ENCODE measurements at regions not wholly inside any gene's neighbourhood (a gene's known extent, or its start where the extent isn't known, plus 50 kb on each side); places are given as distances from the start of the nearest gene placed in this dataset.

DNA sequence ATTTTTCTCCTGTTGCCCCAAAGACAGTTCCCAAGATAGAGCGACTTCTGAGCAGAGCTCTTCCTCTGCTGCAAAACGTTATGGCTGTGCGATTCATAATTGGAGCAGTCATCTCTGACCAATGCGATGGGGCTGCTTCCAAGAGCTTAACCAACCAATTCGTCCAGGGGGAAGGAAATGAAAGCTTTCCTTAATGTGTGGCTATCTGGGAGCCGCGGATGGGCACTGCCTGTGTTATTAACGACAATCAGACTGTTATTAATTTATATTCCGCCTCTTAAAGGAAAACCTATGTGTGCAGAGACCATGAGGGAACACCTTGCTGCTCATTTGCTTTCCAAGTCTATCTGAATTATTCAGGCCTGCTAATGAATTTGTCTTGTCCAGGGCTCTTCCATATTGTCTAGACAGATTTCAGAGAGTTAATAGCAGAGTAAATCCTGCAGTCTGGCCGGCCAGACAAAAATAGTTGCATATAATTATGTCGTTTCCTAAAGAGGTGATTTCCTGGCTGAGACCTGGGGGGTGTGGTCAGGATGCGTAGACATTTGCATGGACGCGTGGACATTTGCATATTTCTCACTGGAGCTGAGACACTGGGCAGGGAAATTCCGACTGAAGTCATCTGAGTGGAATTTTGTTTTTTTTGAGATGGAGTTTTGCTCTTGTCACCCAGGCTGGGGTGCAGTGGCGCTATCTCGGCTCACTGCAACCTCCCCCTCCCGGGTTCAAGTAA lies 135.4 kb downstream of the HMX1 start:
- intact Hi-C loops (cut with micrococcal nuclease; ENCODE audit: unreplicated experiment): no loop called here
- no peak overlapping the region for H2AFZ ChIP-seq (ENCODE audit: control insufficient read depth, low read depth, low read length)
- no peaks in the 10 kb centered on the region for H3K79me2 ChIP-seq (ENCODE audit: control insufficient read depth, insufficient read depth, low read length)
- no peaks in the 10 kb centered on the region for H3K4me1 ChIP-seq (ENCODE audit: control insufficient read depth, insufficient read depth, low read length)
- no peak overlapping the region for H3K4me2 ChIP-seq (ENCODE audit: control insufficient read depth, insufficient read depth)
- H3K27ac ChIP-seq (ENCODE audit: control insufficient read depth, insufficient read depth): no peak overlapping the region
- in situ Hi-C loops (cut with MboI): no loop called here
- FAIRE-seq: no peak
- WGBS (ENCODE audit: insufficient coverage, insufficient replicate concordance, low lambda C conversion rate, missing lambda C conversion rate): 38% methylated on average over 18 of the region's 18 CpGs
- BruUV-seq (replicated peaks): no TSS peak
- no peaks in the 10 kb centered on the region for H4K20me1 ChIP-seq (ENCODE audit: control insufficient read depth, insufficient read depth)
- H3K9ac ChIP-seq (ENCODE audit: control insufficient read depth, insufficient read depth, low read length): no peak overlapping the region
- no peaks in the 10 kb centered on the region for H3K27me3 ChIP-seq (replicated peaks in 1 of 2; ENCODE audit: control insufficient read depth in 2 of 2, insufficient read depth in 2 of 2, low read length in 1 of 2)
- H3K4me3 ChIP-seq: no peak overlapping the region
- no peaks in the 10 kb centered on the region for H3K36me3 ChIP-seq (ENCODE audit: control insufficient read depth in 2 of 2, insufficient read depth in 2 of 2, low read length in 1 of 2)
- no peak for ATAC-seq
- CTCF ChIA-PET: interaction anchor here (0.9 kb wide), 1 partner anchor 182 kb away, joined by 3 read pairs; no protein-coding TSS in a partner anchor
- RAD21 ChIA-PET (ENCODE audit: unreplicated experiment): no interaction called here
- DNase-seq (ENCODE audit: low read depth, low spot score): no peak
- POLR2A ChIA-PET: no interaction called here
- SMC1A ChIA-PET (ENCODE audit: uncharacterized antibody, unreplicated experiment): no interaction called here
- H3K9me3 ChIP-seq (replicated peaks; ENCODE audit: control insufficient read depth, insufficient read depth, low read length): no peaks in the 10 kb centered on the region; the same call in 2 of the 3 replicates
- TF ChIP-seq NBN (IDR thresholded peaks at IDR 0.05): no peak
- no peak for TF ChIP-seq NRF1 (conservative IDR thresholded peaks at IDR 0.05; ENCODE audit: low read depth, low read length)
- TF ChIP-seq, protein P1, sequence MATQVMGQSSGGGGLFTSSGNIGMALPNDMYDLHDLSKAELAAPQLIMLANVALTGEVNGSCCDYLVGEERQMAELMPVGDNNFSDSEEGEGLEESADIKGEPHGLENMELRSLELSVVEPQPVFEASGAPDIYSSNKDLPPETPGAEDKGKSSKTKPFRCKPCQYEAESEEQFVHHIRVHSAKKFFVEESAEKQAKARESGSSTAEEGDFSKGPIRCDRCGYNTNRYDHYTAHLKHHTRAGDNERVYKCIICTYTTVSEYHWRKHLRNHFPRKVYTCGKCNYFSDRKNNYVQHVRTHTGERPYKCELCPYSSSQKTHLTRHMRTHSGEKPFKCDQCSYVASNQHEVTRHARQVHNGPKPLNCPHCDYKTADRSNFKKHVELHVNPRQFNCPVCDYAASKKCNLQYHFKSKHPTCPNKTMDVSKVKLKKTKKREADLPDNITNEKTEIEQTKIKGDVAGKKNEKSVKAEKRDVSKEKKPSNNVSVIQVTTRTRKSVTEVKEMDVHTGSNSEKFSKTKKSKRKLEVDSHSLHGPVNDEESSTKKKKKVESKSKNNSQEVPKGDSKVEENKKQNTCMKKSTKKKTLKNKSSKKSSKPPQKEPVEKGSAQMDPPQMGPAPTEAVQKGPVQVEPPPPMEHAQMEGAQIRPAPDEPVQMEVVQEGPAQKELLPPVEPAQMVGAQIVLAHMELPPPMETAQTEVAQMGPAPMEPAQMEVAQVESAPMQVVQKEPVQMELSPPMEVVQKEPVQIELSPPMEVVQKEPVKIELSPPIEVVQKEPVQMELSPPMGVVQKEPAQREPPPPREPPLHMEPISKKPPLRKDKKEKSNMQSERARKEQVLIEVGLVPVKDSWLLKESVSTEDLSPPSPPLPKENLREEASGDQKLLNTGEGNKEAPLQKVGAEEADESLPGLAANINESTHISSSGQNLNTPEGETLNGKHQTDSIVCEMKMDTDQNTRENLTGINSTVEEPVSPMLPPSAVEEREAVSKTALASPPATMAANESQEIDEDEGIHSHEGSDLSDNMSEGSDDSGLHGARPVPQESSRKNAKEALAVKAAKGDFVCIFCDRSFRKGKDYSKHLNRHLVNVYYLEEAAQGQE (IDR thresholded peaks at IDR 0.05; ENCODE audit: low read depth, low read length): no peak
- TF ChIP-seq RCOR1 (conservative IDR thresholded peaks at IDR 0.05; ENCODE audit: low read depth, low read length): no peak
- TF ChIP-seq ASH2L (IDR thresholded peaks at IDR 0.05; ENCODE audit: borderline replicate concordance, low read depth): no peak
- TF ChIP-seq RELB (IDR thresholded peaks at IDR 0.05; ENCODE audit: low read depth): no peak
